Ectodermal cell (in vitro differentiated cells): ENCODE measurements at regions not wholly inside any gene's neighbourhood (a gene's known extent, or its start where the extent isn't known, plus 50 kb on each side); places are given as distances from the start of the nearest gene placed in this dataset.
A peak's percentile ranks its signal among the peaks of the same experiment; 100 is the strongest.
"Not testable (repeated sequence)": the region's sequence is repeated elsewhere in the genome, so short reads cannot be mapped to it uniquely, and the experiment has no call there.

Source experiments
- H3K27ac ChIP-seq: 2 replicates; pipeline ENCODE4 v1.7.0; 2013; ENCODE audit warnings: mild to moderate bottlenecking, low read depth, low read length; ENCODE audit not compliant: insufficient read depth, poor library complexity, severe bottlenecking
- H3K27me3 ChIP-seq: 2 replicates; pipeline ENCODE4 v1.7.0; 2013; ENCODE audit warnings: mild to moderate bottlenecking, low read length; ENCODE audit not compliant: insufficient read depth, control insufficient read depth, poor library complexity, severe bottlenecking
- H3K36me3 ChIP-seq: one replicate; pipeline ENCODE4 v1.7.0; 2013; ENCODE audit warnings: low read length; ENCODE audit not compliant: control insufficient read depth, insufficient read depth
- H3K4me1 ChIP-seq: one replicate; pipeline ENCODE4 v1.7.0; 2013; ENCODE audit warnings: low read length; ENCODE audit not compliant: control insufficient read depth, insufficient read depth
- H3K4me3 ChIP-seq: 2 replicates; pipeline ENCODE4 v1.7.0; 2013; ENCODE audit warnings: low read depth, low read length, control low read depth; ENCODE audit not compliant: insufficient read depth
- H3K9me3 ChIP-seq: 2 replicates; pipeline ENCODE4 v1.7.0; 2013; ENCODE audit warnings: mild to moderate bottlenecking, low read length, moderate library complexity; ENCODE audit not compliant: control insufficient read depth
- WGBS, 2 experiments: methylation state at CpG; one replicate each; pipeline ENCODE4 v1.1.7; 2013; ENCODE audit warnings: missing lambda C conversion rate in 2 of 2; 5-methylcytosine and 5-hydroxymethylcytosine counted together

DNA sequence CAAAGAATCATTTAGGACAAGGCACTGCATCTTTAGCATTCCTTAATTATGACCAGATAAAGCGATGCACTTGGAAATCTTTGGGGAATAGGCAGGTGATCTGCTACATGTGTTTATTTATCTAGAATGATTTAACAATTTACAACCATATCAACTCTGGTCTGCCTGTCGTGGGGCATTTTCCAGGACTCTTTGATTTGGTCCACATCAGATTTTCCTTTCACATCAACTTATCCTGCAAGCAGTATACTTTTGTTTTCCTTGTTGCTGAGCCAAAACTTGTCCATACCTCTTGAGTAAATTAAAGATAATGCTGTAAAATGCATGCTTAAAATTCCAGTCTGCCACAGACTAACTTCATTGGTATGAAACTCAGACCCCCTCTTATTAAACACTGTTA is 312.4 kb upstream of the TCF4 start:
- Histone ChIP-seq H3K27me3 (no peaks in the 10 kb centered on the region), H3K9me3 (no peaks in the 10 kb centered on the region), H3K4me1 (no peaks in the 10 kb centered on the region), H3K27ac (no peak overlapping the region), H3K36me3 (no peaks in the 10 kb centered on the region), H3K4me3 (no peak overlapping the region)
- WGBS, 2 experiments: 89 to 94% methylated on average over 1 to 2 of the region's 2 CpGs

DNA sequence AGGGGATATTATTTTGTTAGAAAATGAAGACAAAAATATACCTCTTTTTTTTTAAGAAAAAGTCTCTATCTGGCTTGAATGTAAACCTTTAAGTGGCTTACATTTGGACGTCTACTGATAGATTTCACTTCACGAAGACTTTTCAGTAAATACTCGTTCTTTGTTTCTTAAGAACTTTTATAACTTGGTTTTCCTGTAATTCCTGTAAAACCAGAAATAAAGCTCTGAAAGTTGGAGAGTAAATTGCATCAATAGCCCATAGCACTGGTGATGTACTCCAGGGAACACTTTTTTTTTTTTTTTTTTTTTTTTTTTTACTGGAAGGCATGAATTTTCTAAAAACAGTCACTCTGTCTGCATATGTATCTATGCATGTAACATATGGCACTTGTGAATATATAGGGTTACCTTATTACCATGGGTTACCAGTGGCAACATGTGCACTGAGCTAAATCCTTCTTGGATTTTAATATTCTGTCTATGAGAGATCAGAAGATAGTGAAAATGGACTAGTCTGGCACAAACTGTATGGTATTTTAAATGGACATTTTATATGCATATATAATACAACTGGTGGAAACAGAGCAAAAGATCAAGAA is 309.2 kb upstream of the TCF4 start:
- H3K36me3 ChIP-seq: no peaks in the 10 kb centered on the region
- H3K27ac ChIP-seq: no peak overlapping the region
- H3K4me3 ChIP-seq: no peak overlapping the region
- WGBS, 2 experiments: 94 to 95% methylated on average over 3 of the region's 3 CpGs
- H3K4me1 ChIP-seq: no peaks in the 10 kb centered on the region
- H3K27me3 ChIP-seq: no peaks in the 10 kb centered on the region
- no peaks in the 10 kb centered on the region for H3K9me3 ChIP-seq

DNA sequence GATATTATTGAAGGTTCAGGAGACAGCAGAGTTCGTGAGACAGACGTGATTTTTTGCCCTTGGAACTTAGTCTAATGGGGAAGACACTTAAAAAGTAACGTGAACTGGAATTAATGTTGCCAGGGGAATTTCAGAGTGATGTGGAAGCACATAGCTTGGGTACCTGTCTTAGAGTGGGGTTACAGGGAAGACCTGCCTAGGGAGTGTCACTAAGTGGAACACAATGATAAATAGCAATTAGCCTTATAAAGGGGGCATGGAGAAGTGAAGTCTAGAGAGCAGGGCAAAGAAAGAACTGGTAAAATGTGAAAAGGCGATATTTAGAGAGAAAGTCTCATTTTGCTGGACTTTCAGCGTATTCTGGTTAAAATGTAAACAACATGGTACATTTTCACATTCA is 306.0 kb upstream of the TCF4 start:
- Histone ChIP-seq H3K36me3 (no peaks in the 10 kb centered on the region), H3K27ac (no peak overlapping the region), H3K27me3 (no peaks in the 10 kb centered on the region), H3K4me3 (no peak overlapping the region), H3K9me3 (no peaks in the 10 kb centered on the region), H3K4me1 (no peaks in the 10 kb centered on the region)
- WGBS, 2 experiments: 89 to 95% methylated on average over 5 of the region's 5 CpGs

DNA sequence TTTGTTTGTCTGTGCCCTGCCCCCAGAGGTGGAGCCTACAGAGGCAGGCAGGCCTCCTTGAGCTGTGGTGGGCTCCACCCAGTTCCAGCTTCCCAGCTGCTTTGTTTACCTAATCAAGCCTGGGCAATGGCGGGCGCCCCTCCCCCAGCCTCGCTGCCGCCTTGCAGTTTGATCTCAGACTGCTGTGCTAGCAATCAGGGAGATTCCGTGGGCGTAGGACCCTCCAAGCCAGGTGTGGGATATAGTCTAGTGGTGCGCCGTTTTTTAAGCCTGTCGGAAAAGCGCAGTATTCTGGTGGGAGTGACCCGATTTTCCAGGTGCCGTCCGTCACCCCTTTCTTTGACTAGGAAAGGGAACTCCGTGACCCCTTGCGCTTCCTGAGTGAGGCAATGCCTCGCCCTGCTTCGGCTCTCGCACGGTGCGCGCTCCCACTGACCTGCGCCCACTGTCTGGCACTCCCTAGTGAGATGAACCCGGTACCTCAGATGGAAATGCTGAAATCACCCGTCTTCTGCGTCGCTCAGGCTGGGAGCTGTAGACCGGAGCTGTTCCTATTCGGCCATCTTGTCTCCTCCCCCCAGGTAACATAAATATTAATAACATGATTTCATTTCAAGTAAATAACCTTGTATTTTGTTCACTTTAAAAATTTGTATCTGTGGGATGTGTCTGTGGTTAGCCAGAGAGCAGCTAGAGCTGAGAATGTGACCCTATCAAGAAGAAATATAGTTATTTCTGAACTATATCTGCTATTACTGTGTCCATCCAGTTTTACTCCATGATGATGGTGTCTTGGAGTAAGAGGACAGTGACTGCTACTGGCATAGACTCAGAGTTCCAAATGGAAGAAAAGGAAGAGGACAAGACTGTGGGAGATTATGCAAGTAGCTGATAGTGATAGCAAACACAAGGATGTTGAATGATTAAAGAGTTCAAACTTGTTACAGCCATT is 305.1 kb upstream of the TCF4 start:
- WGBS, 2 experiments: 74 to 79% methylated on average over 28 of the region's 28 CpGs

DNA sequence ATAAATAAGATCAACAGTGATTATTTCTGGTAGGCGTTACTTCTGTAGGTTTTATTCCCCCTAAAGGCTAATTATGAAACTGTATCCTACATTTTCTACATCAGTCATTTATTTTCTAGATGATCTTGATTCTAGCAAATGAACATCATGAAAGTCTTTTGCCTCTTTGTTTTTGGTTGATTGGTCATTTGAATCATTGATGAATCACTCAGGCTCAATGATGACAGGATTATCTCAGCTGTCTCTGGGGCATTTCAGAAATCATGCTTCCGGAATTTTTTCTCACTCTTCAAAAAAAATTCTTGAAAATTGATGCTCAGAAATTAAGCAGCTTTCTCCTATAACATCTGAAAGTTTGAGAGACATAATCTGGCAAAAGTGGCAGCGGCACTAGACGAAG is 298.9 kb upstream of the TCF4 start:
- 94 to 99% methylated on average over 3 to 4 of the region's 4 CpGs for WGBS, 2 experiments
- Histone ChIP-seq H3K27me3 (no peaks in the 10 kb centered on the region), H3K4me3 (no peak overlapping the region), H3K9me3 (no peaks in the 10 kb centered on the region), H3K27ac (no peak overlapping the region), H3K4me1 (no peaks in the 10 kb centered on the region), H3K36me3 (no peaks in the 10 kb centered on the region)

More for the DNA sequence above, 305.1 kb upstream of the TCF4 start:
- H3K4me1 ChIP-seq, H3K36me3 ChIP-seq, H3K9me3 ChIP-seq, H3K27me3 ChIP-seq, H3K27ac ChIP-seq: not testable (repeated sequence)
- H3K4me3 ChIP-seq: peak overlapping the region; percentile 19

DNA sequence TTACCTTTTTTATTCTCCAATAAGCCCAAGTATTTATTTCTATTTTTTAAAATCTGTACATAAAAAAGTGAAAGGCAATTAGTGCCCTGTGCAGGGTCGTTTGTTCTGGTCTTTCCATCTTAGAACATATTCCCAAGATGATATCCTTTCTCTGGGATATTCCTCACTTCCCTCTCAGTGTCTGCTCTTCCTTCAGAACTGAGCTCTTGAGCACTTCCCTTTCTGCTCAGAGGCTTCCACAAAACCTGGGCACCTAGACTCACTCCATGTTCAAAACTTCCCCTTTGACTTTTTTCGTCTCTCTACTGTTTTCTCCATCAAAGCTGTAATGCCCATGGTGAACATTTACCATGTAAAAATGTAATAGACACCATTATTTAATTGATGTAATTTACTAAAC is 296.5 kb upstream of the TCF4 start:
- no peaks in the 10 kb centered on the region for H3K9me3 ChIP-seq
- no peaks in the 10 kb centered on the region for H3K27me3 ChIP-seq
- no peak overlapping the region for H3K27ac ChIP-seq
- 90 to 96% methylated on average over 1 to 2 of the region's 2 CpGs for WGBS, 2 experiments
- no peaks in the 10 kb centered on the region for H3K36me3 ChIP-seq
- no peaks in the 10 kb centered on the region for H3K4me1 ChIP-seq
- no peak overlapping the region for H3K4me3 ChIP-seq

DNA sequence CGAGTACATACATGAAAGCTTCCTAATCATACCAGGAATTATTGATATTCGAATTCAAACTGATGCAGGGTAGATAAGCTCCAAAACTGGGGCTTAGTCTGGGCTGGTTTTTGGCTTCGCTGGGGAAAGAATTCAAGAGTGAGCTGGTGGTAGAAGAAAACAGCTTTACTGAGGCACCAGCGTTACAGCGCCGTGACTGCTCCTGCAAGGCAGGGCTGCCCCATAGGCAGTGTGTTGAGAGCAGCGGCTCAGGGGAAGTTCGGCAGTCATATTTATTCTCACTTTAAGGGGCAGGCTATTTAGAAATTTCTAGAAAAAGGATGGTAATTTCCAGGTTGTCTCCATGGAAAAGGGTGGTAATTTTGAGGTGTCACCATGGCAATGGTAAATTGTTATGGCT is 292.6 kb upstream of the TCF4 start:
- H3K4me1 ChIP-seq: peaks cover 17% of the 10 kb centered on the region
- no peak overlapping the region for H3K4me3 ChIP-seq
- H3K27me3 ChIP-seq: no peaks in the 10 kb centered on the region
- H3K36me3 ChIP-seq: no peaks in the 10 kb centered on the region
- no peak overlapping the region for H3K27ac ChIP-seq
- no peaks in the 10 kb centered on the region for H3K9me3 ChIP-seq
- 91 to 93% methylated on average over 8 of the region's 8 CpGs for WGBS, 2 experiments

DNA sequence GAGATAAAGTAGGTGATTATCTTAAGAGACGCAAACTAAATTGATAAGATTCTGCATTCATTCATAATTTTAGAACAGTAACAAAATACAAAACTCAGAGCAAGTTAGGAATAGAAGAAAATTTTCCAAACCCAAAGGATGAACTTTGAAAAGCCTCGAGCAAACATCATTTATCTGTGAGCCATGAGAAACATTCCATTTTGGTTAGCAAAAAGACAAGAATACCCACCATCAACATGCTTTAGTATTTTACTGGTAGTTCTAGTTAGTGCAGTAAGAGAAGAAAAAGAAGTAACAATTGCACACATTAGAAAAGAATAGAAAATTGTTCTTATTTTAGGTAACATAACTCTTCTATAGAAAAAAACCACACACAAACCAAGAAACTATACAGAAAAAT is 291.3 kb upstream of the TCF4 start:
- Histone ChIP-seq H3K27ac (no peak overlapping the region), H3K27me3 (no peaks in the 10 kb centered on the region), H3K4me3 (no peak overlapping the region), H3K4me1 (peaks cover 27% of the 10 kb centered on the region), H3K36me3 (no peaks in the 10 kb centered on the region), H3K9me3 (no peaks in the 10 kb centered on the region)
- 90 to 100% methylated on average over 1 to 2 of the region's 2 CpGs for WGBS, 2 experiments

DNA sequence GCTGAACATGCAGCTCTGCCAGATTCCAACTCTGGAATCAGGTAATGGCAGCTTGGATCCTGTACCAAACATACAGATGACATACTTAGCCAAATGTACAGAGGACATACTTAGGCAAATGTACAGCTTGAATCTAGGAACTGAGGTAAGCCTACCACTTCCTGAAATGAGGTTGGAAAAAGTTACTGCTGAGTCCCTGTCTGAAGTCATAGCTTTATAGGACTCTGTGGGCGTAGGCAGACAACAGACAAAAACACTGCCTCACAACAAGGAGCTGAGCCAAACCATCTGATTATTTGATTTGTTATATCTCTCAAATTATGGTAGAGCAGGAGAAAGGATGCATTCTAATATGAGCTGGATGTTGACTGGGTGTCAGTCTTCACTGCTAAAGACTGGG is 290.2 kb upstream of the TCF4 start:
- no peak overlapping the region for H3K27ac ChIP-seq
- no peak overlapping the region for H3K4me3 ChIP-seq
- H3K27me3 ChIP-seq: no peaks in the 10 kb centered on the region
- WGBS, 2 experiments: 76% methylated on average over 1 of the region's 1 CpG; no CpG with 5 or more reads in 1 of the 2 experiments
- no peaks in the 10 kb centered on the region for H3K9me3 ChIP-seq
- no peaks in the 10 kb centered on the region for H3K36me3 ChIP-seq
- H3K4me1 ChIP-seq: peaks cover 27% of the 10 kb centered on the region

DNA sequence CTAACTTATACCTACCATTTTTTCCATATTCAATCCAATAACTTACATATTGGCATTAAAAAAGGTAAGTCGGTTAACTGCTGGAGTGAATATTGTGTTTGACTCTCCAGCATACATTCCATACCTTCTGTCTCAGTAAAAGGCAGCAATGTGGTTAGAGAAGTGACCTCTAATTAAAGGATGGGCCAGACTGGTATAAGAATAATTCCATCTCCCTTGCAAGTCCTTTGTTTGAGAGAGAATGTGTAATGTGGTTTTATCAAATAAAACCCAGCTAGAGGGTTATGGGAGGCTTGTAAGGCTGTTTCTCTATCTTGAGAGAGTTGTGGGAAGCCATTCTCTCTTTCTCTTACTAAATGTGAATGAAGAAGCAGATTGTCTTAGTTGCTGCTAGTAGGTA is 289.3 kb upstream of the TCF4 start:
- Histone ChIP-seq H3K27ac (no peak overlapping the region), H3K4me3 (no peak overlapping the region), H3K36me3 (no peaks in the 10 kb centered on the region), H3K4me1 (peaks cover 27% of the 10 kb centered on the region), H3K27me3 (no peaks in the 10 kb centered on the region), H3K9me3 (no peaks in the 10 kb centered on the region)
- WGBS, 2 experiments: 80% methylated on average over 1 of the region's 1 CpG; no CpG with 5 or more reads in 1 of the 2 experiments
